ENCODE measurements at regions not wholly inside any gene's neighbourhood (a gene's known extent, or its start where the extent isn't known, plus 50 kb on each side); places are given as distances from the start of the nearest gene placed in this dataset.

GRCh38 chr16:5216441-5217080, 119.0 kb upstream of the EEF2KMT start:
- TF ChIP-seq CTCF (conservative IDR thresholded peaks at IDR 0.05; ENCODE audit: low read depth, low read length) = no peak
- TF ChIP-seq EZH2 (IDR thresholded peaks at IDR 0.05; ENCODE audit: low read length, unreplicated experiment) = no peak
